OCI-LY3 (cell line): ENCODE measurements at regions not wholly inside any gene's neighbourhood (a gene's known extent, or its start where the extent isn't known, plus 50 kb on each side); places are given as distances from the start of the nearest gene placed in this dataset.

ENCODE experiments used
- H2AFZ ChIP-seq: fragments of 200-600, 300-600 bp; shearing (Covaris generic); 2 replicates; pipeline ENCODE4 v1.6.0; 2014; ENCODE audit warnings: antibody characterized with exemption, low read depth, low read length
- H3K27ac ChIP-seq: fragments of 200-600, 300-600 bp; sonication (generic); 2 replicates; pipeline ENCODE4 v1.5.1; 2014; ENCODE audit warnings: mild to moderate bottlenecking, low read length, moderate library complexity, mixed read lengths
- H3K27me3 ChIP-seq: fragments of 200-600, 300-600 bp; sonication (generic); 2 replicates; pipeline ENCODE4 v1.6.1; 2014; ENCODE audit warnings: low read depth, low read length, mixed read lengths
- H3K36me3 ChIP-seq: fragments of 200-600, 300-600 bp; sonication (generic); replicated peaks from 2 replicates; pipeline ENCODE3; 2014; ENCODE audit warnings: low read depth, low read length, mixed read lengths
- H3K4me1 ChIP-seq: fragments of 300-600, 200-600 bp; sonication (generic); 2 replicates; pipeline ENCODE4 v1.6.1; 2014; ENCODE audit warnings: low read length, mixed read lengths
- H3K4me2 ChIP-seq: fragments of 200-600, 300-600 bp; sonication (generic); 2 replicates; pipeline ENCODE4 v1.6.1; 2014; ENCODE audit warnings: low read length, mixed read lengths
- H3K4me3 ChIP-seq: fragments of 300-600, 200-600 bp; sonication (generic); 2 replicates; pipeline ENCODE4 v1.5.1; 2014; ENCODE audit warnings: antibody characterized with exemption, mild to moderate bottlenecking, low read length, moderate library complexity
- H3K79me2 ChIP-seq: fragments of 300-600, 200-600 bp; shearing (Covaris generic); 2 replicates; pipeline ENCODE4 v1.6.1; 2014; ENCODE audit warnings: mild to moderate bottlenecking, low read length, mixed read lengths
- H3K9ac ChIP-seq: fragments of 300-600, 200-600 bp; shearing (Covaris generic); 2 replicates; pipeline ENCODE4 v1.6.0; 2014; ENCODE audit warnings: mild to moderate bottlenecking, low read length, moderate library complexity
- H3K9me3 ChIP-seq: fragments of 200-600, 300-600 bp; shearing (Covaris generic); 2 replicates; pipeline ENCODE4 v1.6.1; 2014; ENCODE audit warnings: low read length, mixed read lengths; ENCODE audit not compliant: insufficient read depth
- H4K20me1 ChIP-seq: fragments of 200-600, 300-600 bp; sonication (generic); 2 replicates; pipeline ENCODE4 v1.6.1; 2016; ENCODE audit warnings: low read length, mixed read lengths; ENCODE audit not compliant: insufficient read depth
- CTCF ChIP-seq: fragments of 200-600, 300-600 bp; sonication (generic); IDR thresholded peaks from 2 replicates; pipeline ENCODE4 v1.5.1; 2014; ENCODE audit warnings: antibody characterized with exemption, low read length, low read depth
- EZH2phosphoT487 ChIP-seq: fragments of 200-600 bp; shearing (Covaris generic); IDR thresholded peaks from 2 replicates; pipeline ENCODE4 v1.6.1; 2018; ENCODE audit warnings: antibody characterized with exemption, mixed run types, low read depth

GRCh38 chr3:103453152-103453551, 1018.3 kb downstream of the ZPLD1 start:
- Histone ChIP-seq H3K9me3 (no peaks in the 10 kb centered on the region), H3K27me3 (no peaks in the 10 kb centered on the region), H3K36me3 (no peaks in the 10 kb centered on the region), H3K9ac (no peak overlapping the region), H3K79me2 (no peaks in the 10 kb centered on the region), H3K4me3 (no peak overlapping the region), H4K20me1 (no peaks in the 10 kb centered on the region), H3K4me2 (no peak overlapping the region), H3K27ac (no peak overlapping the region), H3K4me1 (no peaks in the 10 kb centered on the region), H2AFZ (no peak overlapping the region)
- no peak for TF ChIP-seq EZH2phosphoT487
- TF ChIP-seq CTCF, result no peak

- no peaks in the 10 kb centered on the region for H3K79me2 ChIP-seq
- no peaks in the 10 kb centered on the region for H3K36me3 ChIP-seq
- H2AFZ ChIP-seq, result no peak overlapping the region
- H3K4me3 ChIP-seq, result no peak overlapping the region
- H3K4me2 ChIP-seq, result no peak overlapping the region
- no peaks in the 10 kb centered on the region for H4K20me1 ChIP-seq
- H3K4me1 ChIP-seq, result no peaks in the 10 kb centered on the region
- H3K27ac ChIP-seq, result no peak overlapping the region
- H3K9me3 ChIP-seq, result no peaks in the 10 kb centered on the region
- TF ChIP-seq EZH2phosphoT487, result no peak
- H3K9ac ChIP-seq, result no peak overlapping the region
- H3K27me3 ChIP-seq, result no peaks in the 10 kb centered on the region
Measured at GRCh38 chr3:103459815-103460214, 1025.0 kb downstream of the ZPLD1 start.

GRCh38 chr3:103470498-103470897, 1035.7 kb downstream of the ZPLD1 start:
- Histone ChIP-seq H3K27me3 (no peaks in the 10 kb centered on the region), H2AFZ (no peak overlapping the region), H3K79me2 (no peaks in the 10 kb centered on the region), H3K27ac (no peak overlapping the region), H3K36me3 (no peaks in the 10 kb centered on the region), H4K20me1 (no peaks in the 10 kb centered on the region), H3K4me2 (no peak overlapping the region), H3K9ac (no peak overlapping the region), H3K4me1 (no peaks in the 10 kb centered on the region), H3K4me3 (no peak overlapping the region), H3K9me3 (no peaks in the 10 kb centered on the region)
- TF ChIP-seq EZH2phosphoT487 (no peak), CTCF (no peak)

- no peaks in the 10 kb centered on the region for H3K27me3 ChIP-seq
- H3K4me3 ChIP-seq, result no peak overlapping the region
- no peaks in the 10 kb centered on the region for H3K4me1 ChIP-seq
- no peak overlapping the region for H2AFZ ChIP-seq
- no peaks in the 10 kb centered on the region for H3K79me2 ChIP-seq
- H3K27ac ChIP-seq, result no peak overlapping the region
- TF ChIP-seq EZH2phosphoT487, result no peak
- TF ChIP-seq CTCF, result no peak
- H4K20me1 ChIP-seq, result no peaks in the 10 kb centered on the region
- no peak overlapping the region for H3K9ac ChIP-seq
- H3K4me2 ChIP-seq, result no peak overlapping the region
- no peaks in the 10 kb centered on the region for H3K36me3 ChIP-seq
- H3K9me3 ChIP-seq, result no peaks in the 10 kb centered on the region
Measured at GRCh38 chr3:103494011-103494410, 1059.2 kb downstream of the ZPLD1 start.

GRCh38 chr3:103494512-103494911, 1059.7 kb downstream of the ZPLD1 start:
- Histone ChIP-seq H3K9me3 (no peaks in the 10 kb centered on the region), H2AFZ (no peak overlapping the region), H3K4me2 (no peak overlapping the region), H3K4me3 (no peak overlapping the region), H3K4me1 (no peaks in the 10 kb centered on the region), H3K27me3 (no peaks in the 10 kb centered on the region), H3K36me3 (no peaks in the 10 kb centered on the region), H3K27ac (no peak overlapping the region), H4K20me1 (no peaks in the 10 kb centered on the region), H3K79me2 (no peaks in the 10 kb centered on the region), H3K9ac (no peak overlapping the region)
- TF ChIP-seq EZH2phosphoT487, result no peak
- TF ChIP-seq CTCF, result no peak
